AG04449 (cell line): ENCODE measurements at regions not wholly inside any gene's neighbourhood (a gene's known extent, or its start where the extent isn't known, plus 50 kb on each side); places are given as distances from the start of the nearest gene placed in this dataset.

Experiments used
- CTCF ChIA-PET: fragments of 350-600 bp; formaldehyde crosslinking; extraction: SDS; loops from one replicate; lab custom pipeline; 2021; ENCODE audit warnings: antibody characterized with exemption; lab: Yijun Ruan, JAX
- POLR2A ChIA-PET: fragments of 400-600, 350-600 bp; formaldehyde crosslinking; extraction: SDS; loops from one replicate; lab custom pipeline; 2020; ENCODE audit warnings: antibody characterized with exemption, inconsistent platforms; lab: Yijun Ruan, JAX
- DNase-seq: peaks from one replicate; pipeline ENCODE4 v3.0.0-alpha.2; 2010; ENCODE audit warnings: low read depth, low spot score
- H3K4me3 ChIP-seq: 2 replicates; pipeline ENCODE4 v1.5.1; 2011; ENCODE audit warnings: low read depth, mild to moderate bottlenecking, control low read depth, low read length
- TF ChIP-seq, protein P1 (sequence below): IDR thresholded peaks from one replicate; pipeline ENCODE4 v1.5.1; 2011; ENCODE audit warnings: mild to moderate bottlenecking, moderate library complexity, low read length, control low read depth, inconsistent platforms; ENCODE audit not compliant: insufficient read depth; ENCODE audit errors: missing control alignments

DNA sequence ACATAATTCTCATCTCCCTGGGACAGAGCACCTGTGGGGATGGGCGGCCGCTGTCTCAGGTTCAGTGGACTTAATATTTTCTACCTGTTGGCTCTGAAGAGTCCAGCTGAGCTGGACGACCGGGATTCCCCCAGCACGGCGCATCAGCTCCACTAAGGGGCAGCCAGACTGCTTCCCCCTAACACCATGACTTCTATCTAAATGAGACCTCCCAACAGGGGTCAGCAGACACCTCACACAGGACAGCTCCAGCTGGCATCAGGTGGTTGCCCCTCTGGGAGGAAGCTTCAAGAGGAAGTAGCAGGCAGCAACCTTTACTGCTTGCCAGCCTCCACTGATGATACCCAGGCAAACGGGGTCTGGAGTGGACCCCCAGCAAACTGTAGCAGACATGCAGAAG lies 226.0 kb upstream of the DSEL start:
- H3K4me3 ChIP-seq: no peak overlapping the region
- ChIA-PET POLR2A (no interaction called here), CTCF (no interaction called here)
- no peak for DNase-seq
- TF ChIP-seq, protein P1, sequence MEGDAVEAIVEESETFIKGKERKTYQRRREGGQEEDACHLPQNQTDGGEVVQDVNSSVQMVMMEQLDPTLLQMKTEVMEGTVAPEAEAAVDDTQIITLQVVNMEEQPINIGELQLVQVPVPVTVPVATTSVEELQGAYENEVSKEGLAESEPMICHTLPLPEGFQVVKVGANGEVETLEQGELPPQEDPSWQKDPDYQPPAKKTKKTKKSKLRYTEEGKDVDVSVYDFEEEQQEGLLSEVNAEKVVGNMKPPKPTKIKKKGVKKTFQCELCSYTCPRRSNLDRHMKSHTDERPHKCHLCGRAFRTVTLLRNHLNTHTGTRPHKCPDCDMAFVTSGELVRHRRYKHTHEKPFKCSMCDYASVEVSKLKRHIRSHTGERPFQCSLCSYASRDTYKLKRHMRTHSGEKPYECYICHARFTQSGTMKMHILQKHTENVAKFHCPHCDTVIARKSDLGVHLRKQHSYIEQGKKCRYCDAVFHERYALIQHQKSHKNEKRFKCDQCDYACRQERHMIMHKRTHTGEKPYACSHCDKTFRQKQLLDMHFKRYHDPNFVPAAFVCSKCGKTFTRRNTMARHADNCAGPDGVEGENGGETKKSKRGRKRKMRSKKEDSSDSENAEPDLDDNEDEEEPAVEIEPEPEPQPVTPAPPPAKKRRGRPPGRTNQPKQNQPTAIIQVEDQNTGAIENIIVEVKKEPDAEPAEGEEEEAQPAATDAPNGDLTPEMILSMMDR: no peak

DNA sequence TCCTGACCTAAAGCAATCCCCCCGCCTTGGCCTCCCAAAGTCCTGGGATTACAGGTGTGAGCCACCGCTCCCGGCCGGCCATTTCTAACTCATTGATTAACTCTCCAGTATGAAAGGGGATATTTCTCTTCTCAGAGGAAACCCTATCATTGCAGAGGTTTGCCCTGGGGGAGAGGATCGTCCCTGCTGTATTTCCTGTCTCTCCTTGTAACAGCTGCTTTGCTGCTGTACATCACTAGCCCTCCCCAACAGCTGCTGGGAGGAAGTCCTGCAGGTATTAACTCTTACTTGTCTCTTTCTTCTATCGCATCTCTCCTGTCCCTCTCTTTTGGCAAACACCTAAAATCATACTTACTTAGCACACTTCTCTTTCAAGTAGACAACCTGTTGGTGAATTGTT lies 219.0 kb upstream of the DSEL start:
- no peak for DNase-seq
- TF ChIP-seq, protein P1: no peak
- POLR2A ChIA-PET: no interaction called here
- CTCF ChIA-PET: no interaction called here
- H3K4me3 ChIP-seq: no peak overlapping the region

DNA sequence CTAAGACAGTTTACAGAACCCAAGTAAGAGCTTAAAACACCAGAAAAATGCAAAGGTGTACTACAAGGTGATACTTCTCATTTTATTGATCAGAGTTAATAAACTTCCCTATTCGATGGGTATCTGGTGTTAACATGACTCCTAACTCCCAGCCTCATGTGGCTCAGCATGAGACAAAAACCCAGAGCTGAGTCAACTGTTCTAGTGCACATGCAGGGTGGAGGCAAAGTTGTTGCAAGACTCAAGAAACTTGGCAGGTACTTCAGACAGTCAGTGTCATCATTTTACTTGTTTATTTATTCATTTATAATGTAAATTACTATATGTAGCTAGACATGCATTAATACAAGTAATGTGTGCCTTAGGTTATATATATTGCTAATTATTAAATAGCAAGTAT lies 216.6 kb upstream of the DSEL start:
- POLR2A ChIA-PET: no interaction called here
- CTCF ChIA-PET: interaction anchor here (1.4 kb wide), 1 partner anchor 10 kb away, joined by 3 read pairs; no protein-coding TSS in a partner anchor
- DNase-seq: no peak
- H3K4me3 ChIP-seq: no peak overlapping the region
- TF ChIP-seq, protein P1: no peak

DNA sequence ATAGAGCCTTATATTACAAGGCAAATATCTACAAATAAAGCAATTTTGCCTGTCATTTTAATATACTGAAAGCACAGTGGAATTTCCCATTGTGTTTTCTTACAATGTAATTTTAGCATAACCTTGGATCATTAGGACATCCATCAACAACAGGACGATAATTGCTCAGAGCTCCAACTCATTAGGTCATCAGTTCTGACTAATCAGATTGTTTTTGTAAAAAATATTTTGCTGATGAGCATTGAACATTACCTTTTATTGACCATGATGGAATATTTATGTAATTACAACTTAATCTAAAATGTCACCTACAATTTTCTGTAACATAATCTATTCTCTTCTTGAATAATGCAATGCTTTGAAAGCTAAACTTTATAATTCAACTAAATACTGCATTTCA lies 215.3 kb upstream of the DSEL start:
- no peak for DNase-seq
- ChIA-PET POLR2A (no interaction called here), CTCF (no interaction called here)
- TF ChIP-seq, protein P1: no peak
- H3K4me3 ChIP-seq: no peak overlapping the region

DNA sequence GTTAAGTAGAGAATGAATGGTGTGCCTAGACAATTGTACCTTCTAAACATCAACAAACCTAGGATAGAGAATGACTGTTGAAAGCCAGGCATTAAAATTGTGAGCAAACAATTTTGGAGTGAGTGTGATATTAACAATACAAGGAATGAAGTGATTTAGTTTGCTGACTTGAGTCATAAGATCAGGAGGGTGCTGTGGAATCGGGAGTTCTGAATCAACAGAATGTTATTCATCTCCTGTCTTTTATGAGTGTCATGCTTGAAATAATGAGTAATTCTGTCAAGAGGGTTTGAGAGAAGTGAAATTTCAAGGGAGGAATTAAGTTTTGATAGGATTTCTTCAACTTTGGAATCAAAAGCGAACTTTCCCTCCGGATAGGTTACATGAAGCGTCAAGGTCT lies 214.4 kb upstream of the DSEL start:
- CTCF ChIA-PET: no interaction called here
- TF ChIP-seq, protein P1: no peak
- peak; percentile 38 for DNase-seq
- POLR2A ChIA-PET: no interaction called here
- no peak overlapping the region for H3K4me3 ChIP-seq

DNA sequence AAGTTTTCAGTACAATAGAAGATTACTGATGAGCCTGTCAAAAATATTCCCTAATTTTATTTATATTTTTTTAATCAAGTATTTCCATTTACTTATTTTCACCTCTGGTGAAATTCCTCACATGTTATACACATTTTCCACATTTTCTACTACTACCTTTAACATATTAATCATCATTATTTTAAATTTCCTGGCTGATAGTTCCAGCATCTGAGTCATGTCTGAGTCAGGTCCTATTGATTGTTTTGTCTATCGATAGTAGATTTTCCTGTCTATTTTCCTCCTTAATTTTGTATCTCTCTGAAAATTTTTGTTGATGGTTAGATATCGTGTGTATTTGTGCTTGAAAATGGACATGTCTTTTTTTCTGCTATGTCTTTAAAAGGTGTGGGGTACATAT lies 211.8 kb upstream of the DSEL start:
- TF ChIP-seq, protein P1: no peak
- ChIA-PET POLR2A (interaction anchor here (0.5 kb wide), 1 partner anchor 19 kb away, joined by 3 read pairs; no protein-coding TSS in a partner anchor), CTCF (no interaction called here)
- H3K4me3 ChIP-seq: no peak overlapping the region
- DNase-seq: no peak
